ENCODE measurements at regions not wholly inside any gene's neighbourhood (a gene's known extent, or its start where the extent isn't known, plus 50 kb on each side); places are given as distances from the start of the nearest gene placed in this dataset.

DNA sequence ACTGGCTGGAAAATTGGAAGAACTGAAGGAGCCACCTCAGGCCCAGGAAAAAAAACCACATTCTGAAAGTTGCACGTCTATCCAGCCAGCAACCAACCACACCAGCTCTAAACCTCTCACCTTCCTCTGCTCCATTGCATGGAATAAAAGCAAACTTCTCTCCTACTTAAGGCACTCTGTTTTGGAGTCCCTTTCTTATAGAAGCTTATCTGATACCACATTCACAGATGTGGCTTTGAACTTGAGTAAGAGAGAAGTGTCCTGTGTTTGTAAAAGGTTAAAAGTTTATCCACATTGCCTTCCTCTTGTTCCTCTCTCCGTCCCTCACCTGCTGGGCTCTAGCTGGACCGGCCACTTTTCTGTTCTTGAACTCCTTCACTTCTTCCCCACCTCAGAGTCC, 99.6 kb upstream of the PLXNC1 start:
- Histone ChIP-seq H3K27me3 (ENCODE audit: control insufficient read depth in 2 of 2, insufficient read depth in 2 of 2, low read length in 2 of 2) (peaks cover 0 to 5% of the 10 kb centered on the region in 2 experiments; a peak in 1 of 5 replicates), H3K4me1 (replicated peaks in 1 of 2; ENCODE audit: control insufficient read depth in 2 of 2, insufficient read depth in 2 of 2, low read length in 2 of 2) (peaks cover 0 to 3% of the 10 kb centered on the region in 2 experiments; a peak in 1 of 5 replicates), H3K9me1 (ENCODE audit: control insufficient read depth, insufficient read depth, low read length) (no peaks in the 10 kb centered on the region), H4K20me1 (replicated peaks; ENCODE audit: control insufficient read depth, insufficient read depth, low read length) (no peaks in the 10 kb centered on the region), H2AFZ (ENCODE audit: low read depth, low read length) (no peak overlapping the region), H3K4me3 (no peak overlapping the region), H3K36me3 (ENCODE audit: control insufficient read depth, insufficient read depth, low read length) (no peaks in the 10 kb centered on the region), H3K9ac (ENCODE audit: insufficient read depth in 1 of 2, low read depth in 2 of 2, low read length in 2 of 2) (no peak overlapping the region), H3K79me2 (ENCODE audit: control insufficient read depth, insufficient read depth, low read length) (no peaks in the 10 kb centered on the region), H3K4me2 (ENCODE audit: insufficient read depth, low read length) (no peak overlapping the region), H3K27ac (ENCODE audit: extremely low read depth, low read depth, low read length) (no peak overlapping the region), H3K9me3 (replicated peaks; ENCODE audit: control insufficient read depth, insufficient read depth, low read depth, low read length) (no peaks in the 10 kb centered on the region)
- no TSS peak for BruUV-seq (replicated peaks)
- in situ Hi-C loops (cut with MboI) = no loop called here
- POLR2A ChIA-PET = interaction anchor here (0.7 to 0.9 kb wide), 4 partner anchors 17 to 508 kb away, joined by 3 to 4 read pairs (median 3); no protein-coding TSS in a partner anchor
- intact Hi-C loops (cut with micrococcal nuclease) = no loop called here
- 3% methylated on average over 3 of the region's 3 CpGs for WGBS (ENCODE audit: insufficient coverage, low coverage, missing lambda C conversion rate)
- ATAC-seq (peak; percentile 41; the same call in 1 of the 3 replicates), FAIRE-seq (no peak), DNase-seq (ENCODE audit: extremely low read depth in 1 of 4, low spot score in 3 of 4) (no peak)
- CTCF ChIA-PET (ENCODE audit: low intra/inter-chr PET ratio) = no interaction called here
- peak; percentile 41; the same call in 1 of the 2 replicates for TF ChIP-seq TCF7 (IDR thresholded peaks at IDR 0.05; ENCODE audit: borderline replicate concordance)
- TF ChIP-seq CBFA2T3 (IDR thresholded peaks at IDR 0.05) = peak; percentile 27; the same call in 1 of the 2 replicates
- TF ChIP-seq SNRNP70 (optimal IDR thresholded peaks at IDR 0.05; ENCODE audit: low read depth, low read length) = no peak

DNA sequence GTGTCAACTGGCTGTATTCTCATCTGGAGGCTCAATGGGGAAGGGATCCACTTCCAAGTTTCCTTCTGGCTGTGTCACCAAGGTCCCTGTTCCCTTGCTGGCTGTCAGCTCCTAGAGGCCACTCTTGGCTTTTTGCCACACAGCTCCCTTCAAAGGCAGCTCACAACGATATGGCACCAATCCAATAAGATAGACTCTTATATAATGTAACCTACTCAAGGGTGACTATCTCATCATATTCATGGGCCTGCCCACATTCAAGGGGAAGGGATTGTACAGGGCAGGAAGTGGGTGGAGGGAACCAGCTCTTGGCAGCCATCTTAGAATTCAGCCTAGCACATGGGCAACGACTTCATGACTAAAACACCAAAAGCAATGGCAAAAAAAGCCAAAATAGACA, 98.7 kb upstream of the PLXNC1 start:
- BruUV-seq (replicated peaks) = no TSS peak
- H3K4me2 ChIP-seq (ENCODE audit: insufficient read depth, low read length) = no peak overlapping the region
- no peaks in the 10 kb centered on the region for H3K9me3 ChIP-seq (replicated peaks; ENCODE audit: control insufficient read depth, insufficient read depth, low read depth, low read length)
- no peaks in the 10 kb centered on the region for H4K20me1 ChIP-seq (replicated peaks; ENCODE audit: control insufficient read depth, insufficient read depth, low read length)
- DNase-seq (ENCODE audit: extremely low read depth in 1 of 4, low spot score in 3 of 4) (peak in 1 of 4 experiments; percentile 44), FAIRE-seq (no peak), ATAC-seq (no peak)
- 0 out of 2 replicates have a peak overlapping the region, but pooled peaks have one; percentile 4 for H2AFZ ChIP-seq (ENCODE audit: low read depth, low read length)
- no peaks in the 10 kb centered on the region for H3K36me3 ChIP-seq (ENCODE audit: control insufficient read depth, insufficient read depth, low read length)
- ChIA-PET CTCF (ENCODE audit: low intra/inter-chr PET ratio) (no interaction called here), POLR2A (no interaction called here)
- intact Hi-C loops (cut with micrococcal nuclease) (no loop called here), in situ Hi-C loops (cut with MboI) (no loop called here)
- no peak overlapping the region for H3K27ac ChIP-seq (ENCODE audit: extremely low read depth, low read depth, low read length)
- H3K79me2 ChIP-seq (ENCODE audit: control insufficient read depth, insufficient read depth, low read length) = no peaks in the 10 kb centered on the region
- no peak overlapping the region for H3K9ac ChIP-seq (ENCODE audit: insufficient read depth in 1 of 2, low read depth in 2 of 2, low read length in 2 of 2)
- no peak overlapping the region for H3K4me3 ChIP-seq
- WGBS (ENCODE audit: insufficient coverage, low coverage, missing lambda C conversion rate) = 3% methylated on average over 2 of the region's 2 CpGs
- peaks cover 0 to 5% of the 10 kb centered on the region in 2 experiments; a peak in 1 of 5 replicates for H3K27me3 ChIP-seq (ENCODE audit: control insufficient read depth in 2 of 2, insufficient read depth in 2 of 2, low read length in 2 of 2)
- H3K9me1 ChIP-seq (ENCODE audit: control insufficient read depth, insufficient read depth, low read length) = no peaks in the 10 kb centered on the region
- H3K4me1 ChIP-seq (replicated peaks in 1 of 2; ENCODE audit: control insufficient read depth in 2 of 2, insufficient read depth in 2 of 2, low read length in 2 of 2) = peaks cover 0 to 3% of the 10 kb centered on the region in 2 experiments; a peak in 1 of 5 replicates
- TF ChIP-seq FOSL1 (tag; conservative IDR thresholded peaks at IDR 0.05) (0 out of 2 replicates have a peak, but pooled peaks have one; percentile 13), DACH1 (IDR thresholded peaks at IDR 0.05; ENCODE audit: partially characterized antibody) (no peak), PHTF2 (CRISPR knock-in tag; IDR thresholded peaks at IDR 0.05) (no peak), PRPF4 (IDR thresholded peaks at IDR 0.05; ENCODE audit: insufficient read depth, low read depth, low read length, poor library complexity, severe bottlenecking) (no peak), MTF1 (CRISPR knock-in tag; IDR thresholded peaks at IDR 0.05; ENCODE audit: borderline replicate concordance) (no peak), NFIC (IDR thresholded peaks at IDR 0.05) (peak; percentile 75), HIVEP1 (CRISPR knock-in tag; IDR thresholded peaks at IDR 0.05) (no peak), NCOA1 (IDR thresholded peaks at IDR 0.05; ENCODE audit: low read depth) (no peak), FOXK2 (conservative IDR thresholded peaks at IDR 0.05 in 1 of 2, IDR thresholded peaks at IDR 0.05 in 1 of 2; ENCODE audit: low read depth in 2 of 2) (no peak), POLR2A (conservative IDR thresholded peaks at IDR 0.05) (no peak)
- TF ChIP-seq, protein P1, sequence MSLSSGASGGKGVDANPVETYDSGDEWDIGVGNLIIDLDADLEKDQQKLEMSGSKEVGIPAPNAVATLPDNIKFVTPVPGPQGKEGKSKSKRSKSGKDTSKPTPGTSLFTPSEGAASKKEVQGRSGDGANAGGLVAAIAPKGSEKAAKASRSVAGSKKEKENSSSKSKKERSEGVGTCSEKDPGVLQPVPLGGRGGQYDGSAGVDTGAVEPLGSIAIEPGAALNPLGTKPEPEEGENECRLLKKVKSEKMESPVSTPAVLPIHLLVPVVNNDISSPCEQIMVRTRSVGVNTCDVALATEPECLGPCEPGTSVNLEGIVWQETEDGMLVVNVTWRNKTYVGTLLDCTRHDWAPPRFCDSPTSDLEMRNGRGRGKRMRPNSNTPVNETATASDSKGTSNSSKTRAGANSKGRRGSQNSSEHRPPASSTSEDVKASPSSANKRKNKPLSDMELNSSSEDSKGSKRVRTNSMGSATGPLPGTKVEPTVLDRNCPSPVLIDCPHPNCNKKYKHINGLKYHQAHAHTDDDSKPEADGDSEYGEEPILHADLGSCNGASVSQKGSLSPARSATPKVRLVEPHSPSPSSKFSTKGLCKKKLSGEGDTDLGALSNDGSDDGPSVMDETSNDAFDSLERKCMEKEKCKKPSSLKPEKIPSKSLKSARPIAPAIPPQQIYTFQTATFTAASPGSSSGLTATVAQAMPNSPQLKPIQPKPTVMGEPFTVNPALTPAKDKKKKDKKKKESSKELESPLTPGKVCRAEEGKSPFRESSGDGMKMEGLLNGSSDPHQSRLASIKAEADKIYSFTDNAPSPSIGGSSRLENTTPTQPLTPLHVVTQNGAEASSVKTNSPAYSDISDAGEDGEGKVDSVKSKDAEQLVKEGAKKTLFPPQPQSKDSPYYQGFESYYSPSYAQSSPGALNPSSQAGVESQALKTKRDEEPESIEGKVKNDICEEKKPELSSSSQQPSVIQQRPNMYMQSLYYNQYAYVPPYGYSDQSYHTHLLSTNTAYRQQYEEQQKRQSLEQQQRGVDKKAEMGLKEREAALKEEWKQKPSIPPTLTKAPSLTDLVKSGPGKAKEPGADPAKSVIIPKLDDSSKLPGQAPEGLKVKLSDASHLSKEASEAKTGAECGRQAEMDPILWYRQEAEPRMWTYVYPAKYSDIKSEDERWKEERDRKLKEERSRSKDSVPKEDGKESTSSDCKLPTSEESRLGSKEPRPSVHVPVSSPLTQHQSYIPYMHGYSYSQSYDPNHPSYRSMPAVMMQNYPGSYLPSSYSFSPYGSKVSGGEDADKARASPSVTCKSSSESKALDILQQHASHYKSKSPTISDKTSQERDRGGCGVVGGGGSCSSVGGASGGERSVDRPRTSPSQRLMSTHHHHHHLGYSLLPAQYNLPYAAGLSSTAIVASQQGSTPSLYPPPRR (CRISPR knock-in tag; IDR thresholded peaks at IDR 0.05; ENCODE audit: borderline replicate concordance) = no peak

All from K562 (cell line).